Esophagus muscularis mucosa (tissue), 3 donors: ENCODE measurements at regions not wholly inside any gene's neighbourhood (a gene's known extent, or its start where the extent isn't known, plus 50 kb on each side); places are given as distances from the start of the nearest gene placed in this dataset.

ENCODE experiments used
- CTCF ChIP-seq, 3 experiments: fragments of 200-600 bp in 2 of 3; fragments of 450-650 bp in 1 of 3; sonication (generic) in 2 of 3; IDR thresholded peaks; one replicate each; pipeline ENCODE4 v1.5.1; 2017 to 2019; ENCODE audit warnings: antibody characterized with exemption in 3 of 3, mild to moderate bottlenecking in 2 of 3, moderate library complexity in 1 of 3
- POLR2A ChIP-seq: fragments of 450-650 bp; IDR thresholded peaks from one replicate; pipeline ENCODE4 v1.6.1; 2017; ENCODE audit warnings: antibody characterized with exemption, moderate library complexity, mild to moderate bottlenecking, low read depth
- POLR2AphosphoS5 ChIP-seq, 2 donors: sonication (generic); formaldehyde crosslinking; IDR thresholded peaks; one replicate each; pipeline ENCODE4 v1.6.1; 2017; ENCODE audit warnings: antibody characterized with exemption in 2 of 2

- TF ChIP-seq POLR2A: no peak
- TF ChIP-seq CTCF (IDR thresholded peaks at IDR 0.05): no peak
- no peak for TF ChIP-seq POLR2AphosphoS5 (IDR thresholded peaks at IDR 0.05)
Observed at GRCh38 chr6:74749211-74750147, 456.4 kb downstream of the COL12A1 start.
